OCI-LY7 (cell line): ENCODE measurements at regions not wholly inside any gene's neighbourhood (a gene's known extent, or its start where the extent isn't known, plus 50 kb on each side); places are given as distances from the start of the nearest gene placed in this dataset.

Experiments used
- EZH2phosphoT487 ChIP-seq: fragments of 200-600 bp; sonication (generic); IDR thresholded peaks from 2 replicates; pipeline ENCODE4 v1.6.1; 2018; ENCODE audit warnings: low read depth, borderline replicate concordance, mild to moderate bottlenecking, mixed run types, antibody characterized with exemption, low read length, moderate library complexity, mixed read lengths
- TF ChIP-seq, protein P1 (sequence below): fragments of 200-600 bp; sonication (generic); conservative IDR thresholded peaks from 2 replicates; pipeline ENCODE4 v1.5.1; 2014; ENCODE audit warnings: mild to moderate bottlenecking, antibody characterized with exemption, low read length, moderate library complexity, mixed read lengths

DNA sequence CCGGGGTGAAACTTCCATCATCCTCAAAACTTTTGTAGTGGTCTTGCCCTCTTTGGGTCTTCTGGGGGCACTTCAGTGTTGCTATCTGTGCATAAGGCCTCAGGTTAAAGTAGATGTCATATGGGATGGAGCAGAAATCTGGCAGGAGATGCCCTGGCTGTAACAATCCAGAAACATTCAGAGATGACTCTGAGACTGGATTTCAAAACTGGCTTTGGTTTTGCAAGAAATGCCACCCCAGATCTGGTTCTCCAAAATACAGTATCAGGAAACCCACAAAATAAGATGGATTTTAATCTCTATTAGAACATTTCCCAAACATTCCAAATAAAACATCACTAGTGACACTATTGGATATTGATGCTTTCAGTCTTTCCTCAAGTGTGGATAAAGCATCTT is 191.5 kb downstream of the REEP3 start:
- TF ChIP-seq, protein P1, sequence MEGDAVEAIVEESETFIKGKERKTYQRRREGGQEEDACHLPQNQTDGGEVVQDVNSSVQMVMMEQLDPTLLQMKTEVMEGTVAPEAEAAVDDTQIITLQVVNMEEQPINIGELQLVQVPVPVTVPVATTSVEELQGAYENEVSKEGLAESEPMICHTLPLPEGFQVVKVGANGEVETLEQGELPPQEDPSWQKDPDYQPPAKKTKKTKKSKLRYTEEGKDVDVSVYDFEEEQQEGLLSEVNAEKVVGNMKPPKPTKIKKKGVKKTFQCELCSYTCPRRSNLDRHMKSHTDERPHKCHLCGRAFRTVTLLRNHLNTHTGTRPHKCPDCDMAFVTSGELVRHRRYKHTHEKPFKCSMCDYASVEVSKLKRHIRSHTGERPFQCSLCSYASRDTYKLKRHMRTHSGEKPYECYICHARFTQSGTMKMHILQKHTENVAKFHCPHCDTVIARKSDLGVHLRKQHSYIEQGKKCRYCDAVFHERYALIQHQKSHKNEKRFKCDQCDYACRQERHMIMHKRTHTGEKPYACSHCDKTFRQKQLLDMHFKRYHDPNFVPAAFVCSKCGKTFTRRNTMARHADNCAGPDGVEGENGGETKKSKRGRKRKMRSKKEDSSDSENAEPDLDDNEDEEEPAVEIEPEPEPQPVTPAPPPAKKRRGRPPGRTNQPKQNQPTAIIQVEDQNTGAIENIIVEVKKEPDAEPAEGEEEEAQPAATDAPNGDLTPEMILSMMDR: no peak
- TF ChIP-seq EZH2phosphoT487: no peak
